SK-N-SH treated with all-trans-retinoic acid at 6 μM for 48 hours (cell line): ENCODE measurements at regions not wholly inside any gene's neighbourhood (a gene's known extent, or its start where the extent isn't known, plus 50 kb on each side); places are given as distances from the start of the nearest gene placed in this dataset.
"Not testable (repeated sequence)": the region's sequence is repeated elsewhere in the genome, so short reads cannot be mapped to it uniquely, and the experiment has no call there.

Experiments used
- CREB5 ChIP-seq: fragments of 250-450 bp; sonication (Bioruptor Pico); IDR thresholded peaks from 2 replicates; pipeline ENCODE4 v1.5.1; 2020; ENCODE audit warnings: low read depth, mild to moderate bottlenecking, moderate library complexity
- CSDC2 ChIP-seq: fragments of 250-450 bp; sonication (Bioruptor Pico); IDR thresholded peaks from 2 replicates; pipeline ENCODE4 v1.5.0; 2020; ENCODE audit warnings: mild to moderate bottlenecking, moderate library complexity
- CSRNP3 ChIP-seq: fragments of 250-450 bp; sonication (Bioruptor Pico); IDR thresholded peaks from 2 replicates; pipeline ENCODE4 v1.5.1; 2021; ENCODE audit warnings: mild to moderate bottlenecking, moderate library complexity
- GLIS3 ChIP-seq: fragments of 250-450 bp; sonication (Bioruptor Pico); IDR thresholded peaks from 2 replicates; pipeline ENCODE4 v1.5.0; 2020; ENCODE audit warnings: mild to moderate bottlenecking, moderate library complexity
- POU6F1 ChIP-seq: fragments of 250-450 bp; sonication (Bioruptor Pico); IDR thresholded peaks from 2 replicates; pipeline ENCODE4 v1.8.0; 2021; ENCODE audit warnings: low read depth, mild to moderate bottlenecking, moderate library complexity, borderline replicate concordance
- PPARA ChIP-seq: fragments of 250-450 bp; sonication (Bioruptor Pico); IDR thresholded peaks from 2 replicates; pipeline ENCODE4 v1.5.0; 2020; ENCODE audit warnings: mild to moderate bottlenecking, borderline replicate concordance
- RARB ChIP-seq: fragments of 250-450 bp; sonication (Bioruptor Pico); IDR thresholded peaks from 2 replicates; pipeline ENCODE4 v1.8.0; 2021; ENCODE audit warnings: mild to moderate bottlenecking, moderate library complexity
- SNAI2 ChIP-seq: fragments of 250-450 bp; sonication (Bioruptor Pico); IDR thresholded peaks from 2 replicates; pipeline ENCODE4 v1.5.0; 2020; ENCODE audit warnings: mild to moderate bottlenecking, moderate library complexity
- TCF4 ChIP-seq: fragments of 250-450 bp; sonication (Bioruptor Pico); IDR thresholded peaks from 2 replicates; pipeline ENCODE4 v1.8.0; 2021; ENCODE audit warnings: mild to moderate bottlenecking, moderate library complexity, borderline replicate concordance
- TOX ChIP-seq: fragments of 250-450 bp; sonication (Bioruptor Pico); IDR thresholded peaks from 2 replicates; pipeline ENCODE4 v1.8.0; 2021; ENCODE audit warnings: mild to moderate bottlenecking, moderate library complexity, borderline replicate concordance
- ZFP30 ChIP-seq: fragments of 450-650 bp; formaldehyde crosslinking; IDR thresholded peaks from 2 replicates; pipeline ENCODE4 v1.5.0; 2022; ENCODE audit warnings: mild to moderate bottlenecking, moderate library complexity
- TF ChIP-seq, protein P1 (sequence below): fragments of 250-450 bp; sonication (Bioruptor Pico); IDR thresholded peaks from 2 replicates; pipeline ENCODE4 v1.8.0; 2020; ENCODE audit warnings: mild to moderate bottlenecking, moderate library complexity, borderline replicate concordance

DNA sequence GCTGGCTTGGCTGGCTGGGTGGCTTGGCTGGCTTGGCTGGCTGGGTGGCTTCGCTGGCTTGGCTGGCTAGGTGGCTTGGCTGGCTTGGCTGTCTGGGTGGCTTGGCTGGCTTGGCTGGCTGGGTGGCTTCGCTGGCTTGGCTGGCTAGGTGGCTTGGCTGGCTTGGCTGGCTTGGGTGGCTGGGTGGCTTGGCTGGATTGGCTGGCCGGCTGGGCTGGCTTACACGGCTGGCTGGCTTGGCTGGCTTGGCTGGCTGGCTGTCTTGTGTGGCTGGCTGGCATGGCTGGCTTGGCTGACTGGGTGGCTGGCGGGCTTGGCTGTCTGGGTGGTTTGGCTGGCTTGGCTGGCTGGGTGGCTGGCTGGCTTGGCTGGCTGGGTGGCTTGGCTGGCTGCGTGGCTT lies 437.0 kb downstream of the GOLGA6L6 start:
- TF ChIP-seq SNAI2 (CRISPR knock-in tag); GLIS3 (CRISPR knock-in tag); RARB; ZFP30 (CRISPR knock-in tag); CREB5 (CRISPR knock-in tag); CSRNP3 (CRISPR knock-in tag); CSDC2 (CRISPR knock-in tag); TCF4 (CRISPR knock-in tag); POU6F1; PPARA; TOX (CRISPR knock-in tag): not testable (repeated sequence)
- TF ChIP-seq, protein P1, sequence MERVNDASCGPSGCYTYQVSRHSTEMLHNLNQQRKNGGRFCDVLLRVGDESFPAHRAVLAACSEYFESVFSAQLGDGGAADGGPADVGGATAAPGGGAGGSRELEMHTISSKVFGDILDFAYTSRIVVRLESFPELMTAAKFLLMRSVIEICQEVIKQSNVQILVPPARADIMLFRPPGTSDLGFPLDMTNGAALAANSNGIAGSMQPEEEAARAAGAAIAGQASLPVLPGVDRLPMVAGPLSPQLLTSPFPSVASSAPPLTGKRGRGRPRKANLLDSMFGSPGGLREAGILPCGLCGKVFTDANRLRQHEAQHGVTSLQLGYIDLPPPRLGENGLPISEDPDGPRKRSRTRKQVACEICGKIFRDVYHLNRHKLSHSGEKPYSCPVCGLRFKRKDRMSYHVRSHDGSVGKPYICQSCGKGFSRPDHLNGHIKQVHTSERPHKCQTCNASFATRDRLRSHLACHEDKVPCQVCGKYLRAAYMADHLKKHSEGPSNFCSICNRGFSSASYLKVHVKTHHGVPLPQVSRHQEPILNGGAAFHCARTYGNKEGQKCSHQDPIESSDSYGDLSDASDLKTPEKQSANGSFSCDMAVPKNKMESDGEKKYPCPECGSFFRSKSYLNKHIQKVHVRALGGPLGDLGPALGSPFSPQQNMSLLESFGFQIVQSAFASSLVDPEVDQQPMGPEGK = not testable (repeated sequence)
